ENCODE measurements at regions not wholly inside any gene's neighbourhood (a gene's known extent, or its start where the extent isn't known, plus 50 kb on each side); places are given as distances from the start of the nearest gene placed in this dataset.

DNA sequence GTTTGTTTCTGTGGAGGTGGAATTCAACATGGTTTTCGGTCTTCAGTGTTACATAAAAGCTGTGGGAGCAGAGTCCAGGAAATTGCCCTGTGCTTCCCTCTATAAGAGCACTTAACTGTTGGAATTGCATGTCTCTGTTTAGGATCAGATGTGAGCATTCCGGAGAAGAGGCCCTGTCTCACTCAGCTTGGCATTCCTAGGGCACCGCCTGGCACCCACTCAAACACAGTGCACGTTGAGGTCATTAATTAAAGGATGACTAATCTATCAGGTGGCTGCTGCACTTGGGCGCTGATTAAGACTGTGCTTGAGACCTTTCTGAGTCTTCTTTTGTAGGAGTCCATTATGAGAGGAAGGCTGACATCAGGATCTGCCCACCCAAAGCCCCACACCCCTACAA lies 82.8 kb upstream of the VIPR2 start:
- TF ChIP-seq, protein P1, sequence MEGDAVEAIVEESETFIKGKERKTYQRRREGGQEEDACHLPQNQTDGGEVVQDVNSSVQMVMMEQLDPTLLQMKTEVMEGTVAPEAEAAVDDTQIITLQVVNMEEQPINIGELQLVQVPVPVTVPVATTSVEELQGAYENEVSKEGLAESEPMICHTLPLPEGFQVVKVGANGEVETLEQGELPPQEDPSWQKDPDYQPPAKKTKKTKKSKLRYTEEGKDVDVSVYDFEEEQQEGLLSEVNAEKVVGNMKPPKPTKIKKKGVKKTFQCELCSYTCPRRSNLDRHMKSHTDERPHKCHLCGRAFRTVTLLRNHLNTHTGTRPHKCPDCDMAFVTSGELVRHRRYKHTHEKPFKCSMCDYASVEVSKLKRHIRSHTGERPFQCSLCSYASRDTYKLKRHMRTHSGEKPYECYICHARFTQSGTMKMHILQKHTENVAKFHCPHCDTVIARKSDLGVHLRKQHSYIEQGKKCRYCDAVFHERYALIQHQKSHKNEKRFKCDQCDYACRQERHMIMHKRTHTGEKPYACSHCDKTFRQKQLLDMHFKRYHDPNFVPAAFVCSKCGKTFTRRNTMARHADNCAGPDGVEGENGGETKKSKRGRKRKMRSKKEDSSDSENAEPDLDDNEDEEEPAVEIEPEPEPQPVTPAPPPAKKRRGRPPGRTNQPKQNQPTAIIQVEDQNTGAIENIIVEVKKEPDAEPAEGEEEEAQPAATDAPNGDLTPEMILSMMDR (IDR thresholded peaks at IDR 0.05) = no peak
- no peak for TF ChIP-seq POLR2A (IDR thresholded peaks at IDR 0.05)

Measured in thyroid gland (tissue), 4 donors.